ENCODE measurements at regions not wholly inside any gene's neighbourhood (a gene's known extent, or its start where the extent isn't known, plus 50 kb on each side); places are given as distances from the start of the nearest gene placed in this dataset.

GRCh38 chr14:27026097-27026496, 428.3 kb upstream of the NOVA1 start:
- DNase-seq (no peak), ATAC-seq (ENCODE audit: poor library complexity) (no peak)
- intact Hi-C loops (cut with DNase I): no loop called here

- intact Hi-C loops (cut with DNase I): no loop called here
- DNase-seq (no peak), ATAC-seq (ENCODE audit: poor library complexity) (no peak)
Observed at GRCh38 chr14:27040552-27040951, 442.7 kb upstream of the NOVA1 start.

DNA sequence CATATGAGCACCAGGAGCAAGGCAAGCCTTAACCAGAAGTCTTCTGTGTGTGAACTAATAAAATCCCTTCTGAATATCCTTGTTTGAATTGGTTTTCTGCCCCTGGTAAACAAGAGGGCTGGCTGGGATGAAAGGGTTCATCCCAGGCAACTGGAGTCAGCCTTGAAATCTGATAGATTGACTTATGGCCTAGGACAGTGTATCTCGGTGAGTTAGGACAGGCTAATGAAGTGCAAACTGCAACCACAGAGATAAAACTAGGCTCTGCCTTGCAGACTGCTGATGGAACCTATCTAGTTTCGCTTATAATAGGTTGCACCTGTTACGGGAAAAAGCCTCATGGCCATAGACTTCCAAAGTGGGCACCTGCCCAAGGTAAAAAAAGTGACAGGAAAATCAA, 451.9 kb upstream of the NOVA1 start:
- ATAC-seq (ENCODE audit: poor library complexity) (no peak), DNase-seq (no peak)
- intact Hi-C loops (cut with DNase I): no loop called here

DNA sequence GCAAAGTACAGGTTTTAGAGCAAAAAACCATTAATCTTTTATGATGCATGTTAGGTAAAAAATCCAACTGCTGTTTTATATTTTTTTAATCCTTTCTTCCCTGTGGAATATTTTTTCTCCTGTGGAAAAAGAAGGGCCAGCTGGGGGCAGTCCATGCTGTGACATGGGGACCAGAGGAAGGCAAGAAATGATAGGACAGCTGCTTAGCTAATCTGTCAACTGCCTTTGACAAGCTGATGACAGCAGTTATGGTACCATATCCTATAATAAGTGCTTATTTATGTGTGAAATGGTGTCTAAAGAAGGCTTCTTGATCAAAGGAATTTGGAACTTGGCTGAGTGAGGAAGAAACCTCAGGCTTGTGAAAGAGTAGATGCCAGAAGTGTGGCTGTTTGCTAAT, 452.4 kb upstream of the NOVA1 start:
- intact Hi-C loops (cut with DNase I): no loop called here
- ATAC-seq (ENCODE audit: poor library complexity): no peak

GRCh38 chr14:27056586-27056985, 458.8 kb upstream of the NOVA1 start:
- DNase-seq (no peak), ATAC-seq (ENCODE audit: poor library complexity) (no peak)
- intact Hi-C loops (cut with DNase I): no loop called here

More for the DNA sequence above, 452.4 kb upstream of the NOVA1 start:
- DNase-seq: no peak

DNA sequence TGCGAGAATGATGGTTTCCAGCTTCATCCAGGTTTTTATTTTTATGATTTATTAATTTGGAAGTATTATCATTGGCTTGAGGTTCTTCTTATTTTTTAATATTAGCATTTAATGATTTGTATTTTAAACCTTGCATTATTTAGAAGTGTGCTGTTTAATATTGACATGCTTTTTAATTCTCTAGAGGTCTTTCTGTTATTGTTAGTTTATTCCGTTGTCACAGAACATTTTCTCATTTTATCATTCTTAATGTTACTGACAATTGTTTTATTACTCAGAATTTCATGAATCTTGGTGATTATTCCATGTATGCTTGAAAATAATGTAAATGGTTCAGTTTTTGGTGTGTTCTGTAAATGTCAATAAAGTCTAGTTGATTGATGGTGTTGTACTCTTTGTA, 463.5 kb upstream of the NOVA1 start:
- intact Hi-C loops (cut with DNase I): no loop called here
- no peak for ATAC-seq (ENCODE audit: poor library complexity)

DNA sequence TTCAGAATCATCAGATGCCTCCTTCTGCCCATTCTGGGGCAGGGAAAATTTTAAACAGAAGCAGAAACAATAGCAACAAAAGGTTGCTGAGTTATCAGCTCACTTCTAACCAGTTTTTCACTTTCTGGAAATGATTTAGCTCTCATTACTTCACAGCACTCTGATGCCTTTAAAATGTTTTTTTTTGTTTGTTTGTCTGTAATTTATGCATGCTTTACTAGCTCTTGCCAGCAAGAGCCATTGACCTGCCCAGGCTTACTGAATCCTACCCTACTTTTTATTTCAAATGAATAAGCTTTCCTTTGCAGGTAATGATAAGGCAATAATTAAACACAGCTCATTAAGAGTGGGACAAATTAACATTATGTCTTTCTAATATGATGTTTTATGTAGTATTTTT, 466.1 kb upstream of the NOVA1 start:
- intact Hi-C loops (cut with DNase I): no loop called here
- ATAC-seq (ENCODE audit: poor library complexity): no peak
- no peak for DNase-seq

More for the DNA sequence above, 463.5 kb upstream of the NOVA1 start:
- DNase-seq: no peak

GRCh38 chr14:27065886-27066285, 468.1 kb upstream of the NOVA1 start:
- intact Hi-C loops (cut with DNase I): no loop called here
- ATAC-seq (ENCODE audit: poor library complexity) (no peak), DNase-seq (no peak)

DNA sequence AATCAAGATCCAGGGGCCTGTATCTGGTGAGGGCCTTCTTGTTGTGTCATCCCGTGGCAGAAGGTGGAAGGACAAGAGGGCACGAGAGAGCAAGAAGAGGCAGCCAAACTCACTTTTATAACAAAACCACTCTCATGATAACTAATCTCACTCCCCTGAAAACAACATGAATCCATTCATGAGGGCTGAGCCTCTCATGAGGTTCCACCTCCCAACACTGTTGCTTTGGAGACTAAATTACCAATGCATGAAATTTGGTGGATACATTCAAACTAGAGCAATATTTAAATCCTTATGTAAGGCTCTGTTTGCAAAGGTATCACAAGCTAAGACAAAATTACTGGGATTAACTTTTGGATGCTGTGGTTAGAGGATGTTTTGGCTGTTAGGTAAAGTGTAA, 470.1 kb upstream of the NOVA1 start:
- no peak for ATAC-seq (ENCODE audit: poor library complexity)
- intact Hi-C loops (cut with DNase I): no loop called here

DNA sequence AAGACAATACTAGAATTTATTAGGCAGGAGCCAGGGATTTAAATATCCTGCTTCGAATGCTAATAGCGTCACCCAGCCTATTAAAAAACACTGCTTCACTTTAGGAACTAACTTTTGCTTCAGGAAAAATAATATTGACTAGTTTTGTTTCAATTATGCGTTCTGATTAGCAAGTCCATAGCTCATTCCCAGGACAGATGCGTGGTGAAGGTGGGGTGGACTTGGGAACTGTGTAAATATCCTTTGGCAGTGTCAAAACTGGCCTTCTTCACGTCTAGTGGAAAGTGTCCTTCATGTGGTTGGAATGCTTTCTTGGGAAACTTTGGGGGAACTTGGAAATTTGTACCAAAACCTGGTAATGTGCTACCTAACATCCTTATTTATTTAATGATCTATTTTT, 474.8 kb upstream of the NOVA1 start:
- DNase-seq (no peak), ATAC-seq (ENCODE audit: poor library complexity) (no peak)
- intact Hi-C loops (cut with DNase I): no loop called here

More for the DNA sequence above, 470.1 kb upstream of the NOVA1 start:
- no peak for DNase-seq

DNA sequence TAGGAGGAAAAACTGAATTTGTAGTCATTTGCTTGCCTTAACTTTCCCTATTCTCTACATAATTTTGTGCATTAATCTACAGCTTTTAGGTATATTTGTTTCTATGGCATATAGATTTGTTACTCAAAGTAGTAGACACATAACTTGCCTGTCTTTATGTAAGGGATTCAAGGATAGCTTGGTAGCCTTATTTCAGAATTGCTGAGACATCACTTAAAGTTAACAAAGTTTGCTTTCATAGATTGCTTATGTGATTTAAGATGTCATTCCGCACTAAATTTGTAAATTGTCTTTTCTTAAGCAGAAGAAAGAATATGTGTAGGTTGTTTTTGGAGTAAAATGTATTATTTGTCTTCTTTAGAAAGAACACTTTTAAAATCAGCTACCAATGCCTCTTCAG, 477.7 kb upstream of the NOVA1 start:
- ATAC-seq (ENCODE audit: poor library complexity): no peak
- no peak for DNase-seq
- intact Hi-C loops (cut with DNase I): no loop called here

DNA sequence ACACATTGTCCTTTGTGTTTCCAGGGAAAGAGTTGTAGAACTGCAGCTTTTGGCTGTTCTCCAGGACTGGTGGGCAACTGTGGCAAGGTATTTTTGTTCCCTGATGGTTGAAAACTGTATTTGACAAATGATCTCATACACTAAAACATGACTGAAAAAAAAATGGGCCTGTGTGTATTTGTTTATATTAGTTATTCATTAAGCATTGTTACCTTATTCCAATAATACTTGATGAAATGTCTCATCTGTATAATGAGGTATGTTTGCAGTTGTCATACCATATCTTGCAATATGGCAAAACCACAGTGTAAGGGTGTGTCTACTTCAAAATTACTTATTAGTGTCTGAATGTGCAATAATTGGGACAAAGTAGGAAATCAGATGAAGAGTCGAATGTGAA, 479.4 kb upstream of the NOVA1 start:
- DNase-seq (no peak), ATAC-seq (ENCODE audit: poor library complexity) (no peak)
- intact Hi-C loops (cut with DNase I): no loop called here

- ATAC-seq (ENCODE audit: poor library complexity) (no peak), DNase-seq (no peak)
- intact Hi-C loops (cut with DNase I): no loop called here
Observed at GRCh38 chr14:27077710-27078109, 479.9 kb upstream of the NOVA1 start.

DNA sequence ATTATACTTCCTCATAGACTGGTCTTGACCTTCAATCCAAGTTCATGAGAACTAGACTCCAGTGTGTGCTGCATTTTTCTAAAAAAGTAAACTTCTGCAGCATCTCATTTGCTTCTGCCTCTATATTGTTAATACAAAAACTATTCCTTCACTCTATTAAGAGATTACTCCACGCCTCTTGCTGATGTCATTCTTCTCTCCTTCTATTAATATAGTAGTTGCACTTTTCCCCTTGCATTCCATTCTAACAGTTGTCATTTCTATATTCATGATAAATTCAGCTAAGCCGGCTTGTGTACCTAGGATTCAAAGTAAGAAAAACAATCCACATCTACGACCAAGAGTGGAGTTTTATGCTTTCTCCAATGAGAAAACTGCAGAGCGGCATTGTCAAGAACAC, 480.4 kb upstream of the NOVA1 start:
- intact Hi-C loops (cut with DNase I): no loop called here
- ATAC-seq (ENCODE audit: poor library complexity): no peak

GRCh38 chr14:27079716-27080115, 481.9 kb upstream of the NOVA1 start:
- ATAC-seq (ENCODE audit: poor library complexity) (no peak), DNase-seq (no peak)
- intact Hi-C loops (cut with DNase I): no loop called here

More for the DNA sequence above, 480.4 kb upstream of the NOVA1 start:
- DNase-seq: no peak

GRCh38 chr14:27085500-27085899, 487.7 kb upstream of the NOVA1 start:
- intact Hi-C loops (cut with DNase I): no loop called here
- DNase-seq (no peak), ATAC-seq (ENCODE audit: poor library complexity) (no peak)

- ATAC-seq (ENCODE audit: poor library complexity) (no peak), DNase-seq (no peak)
- intact Hi-C loops (cut with DNase I): no loop called here
Observed at GRCh38 chr14:27090716-27091115, 492.9 kb upstream of the NOVA1 start.

GRCh38 chr14:27091973-27092372, 494.1 kb upstream of the NOVA1 start:
- no peak for ATAC-seq (ENCODE audit: poor library complexity)
- DNase-seq: no peak
- intact Hi-C loops (cut with DNase I): no loop called here

- intact Hi-C loops (cut with DNase I): no loop called here
- DNase-seq (no peak), ATAC-seq (ENCODE audit: poor library complexity) (no peak)
Observed at GRCh38 chr14:27096091-27096490, 498.3 kb upstream of the NOVA1 start.

DNA sequence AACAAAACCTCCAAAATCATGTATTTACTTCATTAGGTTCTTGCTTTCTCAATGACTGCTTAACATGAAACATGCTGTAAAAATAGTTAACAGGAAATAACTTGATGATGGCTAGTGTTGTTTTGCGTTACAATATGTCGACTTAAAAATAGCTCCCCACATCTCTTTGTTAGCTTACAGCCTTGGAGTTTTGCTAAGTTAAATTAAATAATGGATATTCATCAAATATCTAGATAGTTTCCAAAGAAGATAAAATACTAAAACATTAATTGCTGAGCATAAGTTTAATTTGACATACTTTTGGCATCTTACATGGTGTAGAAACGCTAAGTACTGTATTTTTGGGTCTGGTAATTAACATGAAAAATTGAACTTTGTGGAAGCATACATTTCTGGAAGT, 500.6 kb upstream of the NOVA1 start:
- no peak for DNase-seq
- intact Hi-C loops (cut with DNase I): no loop called here
- ATAC-seq (ENCODE audit: poor library complexity): no peak

DNA sequence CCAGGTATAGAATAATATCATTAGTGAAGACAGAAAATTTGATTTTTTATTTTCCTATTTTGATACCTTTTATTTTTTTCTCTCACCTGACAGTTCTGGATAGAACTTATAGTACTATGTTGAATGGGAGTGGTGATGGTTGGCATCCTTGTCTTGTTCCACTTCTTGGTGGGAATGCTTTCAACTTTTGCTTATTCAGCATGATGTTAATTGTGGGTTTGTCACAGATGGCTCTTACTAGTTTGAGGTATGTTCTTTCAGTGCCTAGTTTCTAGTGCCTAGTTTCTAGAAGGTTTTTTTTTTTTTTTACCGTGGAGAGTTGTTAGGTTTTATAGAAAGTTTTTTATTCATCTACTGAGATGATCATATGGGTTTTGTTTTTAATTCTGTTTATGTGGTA, 516.3 kb upstream of the NOVA1 start:
- ATAC-seq (ENCODE audit: poor library complexity) (no peak), DNase-seq (no peak)
- intact Hi-C loops (cut with DNase I): no loop called here

DNA sequence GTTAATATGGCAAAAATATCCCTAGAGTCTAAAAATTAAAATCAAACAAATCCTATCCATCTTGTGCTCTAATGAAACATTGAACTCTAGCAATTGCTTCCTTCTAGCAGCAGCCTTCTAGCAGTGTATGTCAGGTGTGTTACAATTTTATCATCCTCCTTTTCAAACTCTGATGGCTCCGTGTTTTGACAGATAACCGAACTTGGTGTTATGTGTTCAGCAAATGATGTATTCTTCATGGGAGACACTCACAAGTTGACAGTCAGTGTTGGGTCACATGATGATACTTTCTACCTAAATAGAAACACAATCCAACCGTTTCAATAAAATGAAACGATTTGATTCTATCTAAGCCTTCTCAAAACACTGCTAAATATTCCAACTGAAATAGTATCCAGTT, 525.3 kb upstream of the NOVA1 start:
- no peak for DNase-seq
- intact Hi-C loops (cut with DNase I): no loop called here

More for the DNA sequence above, 525.3 kb upstream of the NOVA1 start:
- ATAC-seq (ENCODE audit: poor library complexity): no peak
